ENCODE measurements at regions not wholly inside any gene's neighbourhood (a gene's known extent, or its start where the extent isn't known, plus 50 kb on each side); places are given as distances from the start of the nearest gene placed in this dataset.
"Not testable (repeated sequence)": the region's sequence is repeated elsewhere in the genome, so short reads cannot be mapped to it uniquely, and the experiment has no call there.

DNA sequence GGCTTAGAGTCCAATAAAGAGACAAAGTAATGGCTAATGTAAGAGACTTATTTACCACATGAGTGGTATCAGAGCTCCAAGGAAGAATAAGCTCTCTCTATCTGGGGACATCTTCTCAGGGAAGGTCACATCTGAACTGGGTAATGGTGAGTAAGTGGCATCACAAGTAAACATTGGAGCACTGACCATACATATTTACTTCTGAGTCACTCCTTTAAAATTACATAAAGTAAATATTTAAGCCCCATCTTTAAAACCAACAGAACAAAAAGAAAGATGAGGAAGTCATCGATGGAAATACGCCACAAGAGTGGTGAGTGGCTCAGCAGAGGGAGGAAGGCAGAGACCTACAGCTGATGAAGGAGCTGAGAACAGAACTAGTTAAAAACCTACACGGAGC lies 159.9 kb downstream of the DUSP6 start:
- no peak overlapping the region for H3K4me3 ChIP-seq (ENCODE audit: low read depth, low read length)
- H3K27ac Mint-ChIP-seq (ENCODE audit: unreplicated experiment), result no peak overlapping the region
- peaks cover 5% of the 10 kb centered on the region for H3K4me1 Mint-ChIP-seq (ENCODE audit: low read depth, unreplicated experiment)
- peaks cover 13% of the 10 kb centered on the region for H3K9me3 ChIP-seq
- ChIA-PET CTCF (interaction anchor here (0.6 kb wide), 1 partner anchor 154 kb away, joined by 3 read pairs; no protein-coding TSS in a partner anchor), POLR2A (no interaction called here)
- no peaks in the 10 kb centered on the region for H3K4me1 ChIP-seq
- no peak for DNase-seq
- peaks cover 17% of the 10 kb centered on the region for H3K9me3 Mint-ChIP-seq (ENCODE audit: unreplicated experiment)
- no peaks in the 10 kb centered on the region for H3K36me3 Mint-ChIP-seq (ENCODE audit: insufficient read depth, unreplicated experiment)
- intact Hi-C loops (cut with micrococcal nuclease; ENCODE audit: unreplicated experiment), result no loop called here
- BruUV-seq (replicated peaks), result no TSS peak
- no peaks in the 10 kb centered on the region for H3K27me3 Mint-ChIP-seq (ENCODE audit: insufficient read depth, unreplicated experiment)
- H3K36me3 ChIP-seq (ENCODE audit: control insufficient read depth, insufficient read depth, low read length), result no peaks in the 10 kb centered on the region
- H3K27me3 ChIP-seq (replicated peaks; ENCODE audit: control insufficient read depth, insufficient read depth, low read length), result no peaks in the 10 kb centered on the region
- no peak overlapping the region for H3K4me3 Mint-ChIP-seq (ENCODE audit: unreplicated experiment)
- no peak for TF ChIP-seq CTCF (IDR thresholded peaks at IDR 0.05; ENCODE audit: insufficient read depth in 1 of 2, low read depth in 1 of 2, low read length in 1 of 2, severe bottlenecking in 1 of 2, unreplicated experiment in 1 of 2)

DNA sequence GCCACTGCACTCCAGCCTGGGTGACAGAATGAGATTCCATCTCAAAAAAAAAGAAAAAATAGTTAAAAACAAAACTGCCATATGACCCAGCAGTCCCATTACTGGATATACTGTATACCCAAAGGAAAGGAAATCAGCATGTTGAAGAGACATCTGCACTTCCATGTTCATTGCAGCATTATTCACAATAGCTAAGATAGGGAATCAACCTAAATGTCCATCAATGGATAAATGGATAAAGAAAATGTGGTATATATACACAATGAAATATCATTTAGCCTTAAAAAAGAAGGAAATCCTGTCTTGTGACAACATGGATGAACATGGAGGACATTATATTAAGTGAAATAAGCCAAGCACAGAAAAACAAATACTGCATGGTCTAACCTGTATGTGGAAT lies 160.7 kb downstream of the DUSP6 start:
- H3K27ac Mint-ChIP-seq (ENCODE audit: unreplicated experiment); CTCF ChIA-PET; BruUV-seq (replicated peaks); H3K4me3 ChIP-seq (ENCODE audit: low read depth, low read length); H3K27me3 Mint-ChIP-seq (ENCODE audit: insufficient read depth, unreplicated experiment); H3K36me3 Mint-ChIP-seq (ENCODE audit: insufficient read depth, unreplicated experiment); DNase-seq; H3K4me1 Mint-ChIP-seq (ENCODE audit: low read depth, unreplicated experiment); H3K27me3 ChIP-seq (replicated peaks; ENCODE audit: control insufficient read depth, insufficient read depth, low read length); H3K4me3 Mint-ChIP-seq (ENCODE audit: unreplicated experiment); intact Hi-C loops (cut with micrococcal nuclease; ENCODE audit: unreplicated experiment); POLR2A ChIA-PET; H3K4me1 ChIP-seq; H3K36me3 ChIP-seq (ENCODE audit: control insufficient read depth, insufficient read depth, low read length): not testable (repeated sequence)
- peaks cover 20% of the 10 kb centered on the region for H3K9me3 Mint-ChIP-seq (ENCODE audit: unreplicated experiment)
- peaks cover 13% of the 10 kb centered on the region for H3K9me3 ChIP-seq

GRCh38 chr12:89189448-89189847 lies 162.9 kb downstream of the DUSP6 start:
- intact Hi-C loops (cut with micrococcal nuclease; ENCODE audit: unreplicated experiment), result no loop called here
- peaks cover 20% of the 10 kb centered on the region for H3K9me3 Mint-ChIP-seq (ENCODE audit: unreplicated experiment)
- DNase-seq, result no peak
- no peak overlapping the region for H3K27ac Mint-ChIP-seq (ENCODE audit: unreplicated experiment)
- POLR2A ChIA-PET, result no interaction called here
- Histone ChIP-seq H3K4me1 (no peaks in the 10 kb centered on the region), H3K4me3 (ENCODE audit: low read depth, low read length) (no peak overlapping the region), H3K9me3 (peaks cover 13% of the 10 kb centered on the region), H3K27me3 (replicated peaks; ENCODE audit: control insufficient read depth, insufficient read depth, low read length) (no peaks in the 10 kb centered on the region), H3K36me3 (ENCODE audit: control insufficient read depth, insufficient read depth, low read length) (no peaks in the 10 kb centered on the region)
- H3K36me3 Mint-ChIP-seq (ENCODE audit: insufficient read depth, unreplicated experiment), result no peaks in the 10 kb centered on the region
- no peak for TF ChIP-seq CTCF (IDR thresholded peaks at IDR 0.05; ENCODE audit: insufficient read depth in 1 of 2, low read depth in 1 of 2, low read length in 1 of 2, severe bottlenecking in 1 of 2, unreplicated experiment in 1 of 2)
- CTCF ChIA-PET, result no interaction called here
- no peaks in the 10 kb centered on the region for H3K27me3 Mint-ChIP-seq (ENCODE audit: insufficient read depth, unreplicated experiment)
- H3K4me3 Mint-ChIP-seq (ENCODE audit: unreplicated experiment), result no peak overlapping the region
- no TSS peak for BruUV-seq (replicated peaks)
- H3K4me1 Mint-ChIP-seq (ENCODE audit: low read depth, unreplicated experiment), result peaks cover 5% of the 10 kb centered on the region

DNA sequence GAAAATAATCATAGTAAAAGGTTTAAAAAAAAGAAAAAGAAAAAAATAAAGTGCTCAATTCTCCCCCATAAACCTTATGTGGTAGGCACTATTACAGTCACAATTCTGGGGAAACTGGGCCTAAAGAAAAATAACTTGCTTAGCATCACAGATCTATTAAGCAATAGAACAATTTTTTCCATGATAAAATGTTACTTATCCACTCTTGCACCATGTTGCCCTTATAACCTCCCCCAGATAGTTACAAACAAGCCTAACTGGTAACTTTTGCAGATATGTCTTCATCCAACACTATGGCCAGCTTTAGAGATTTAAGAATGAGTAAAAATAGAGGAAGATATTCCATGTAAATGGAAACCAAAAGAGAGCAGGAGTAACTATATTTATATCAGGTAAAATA lies 164.8 kb downstream of the DUSP6 start:
- ChIA-PET POLR2A (no interaction called here), CTCF (no interaction called here)
- peaks cover 13% of the 10 kb centered on the region for H3K9me3 ChIP-seq
- Mint-ChIP-seq H3K4me3 (ENCODE audit: unreplicated experiment) (no peak overlapping the region), H3K27me3 (ENCODE audit: insufficient read depth, unreplicated experiment) (no peaks in the 10 kb centered on the region), H3K4me1 (ENCODE audit: low read depth, unreplicated experiment) (peaks cover 5% of the 10 kb centered on the region), H3K27ac (ENCODE audit: unreplicated experiment) (no peak overlapping the region), H3K9me3 (ENCODE audit: unreplicated experiment) (peaks cover 20% of the 10 kb centered on the region), H3K36me3 (ENCODE audit: insufficient read depth, unreplicated experiment) (no peaks in the 10 kb centered on the region)
- no peak overlapping the region for H3K4me3 ChIP-seq (ENCODE audit: low read depth, low read length)
- H3K36me3 ChIP-seq (ENCODE audit: control insufficient read depth, insufficient read depth, low read length), result no peaks in the 10 kb centered on the region
- no TSS peak for BruUV-seq (replicated peaks)
- TF ChIP-seq CTCF (IDR thresholded peaks at IDR 0.05; ENCODE audit: insufficient read depth in 1 of 2, low read depth in 1 of 2, low read length in 1 of 2, severe bottlenecking in 1 of 2, unreplicated experiment in 1 of 2), result no peak
- no peaks in the 10 kb centered on the region for H3K27me3 ChIP-seq (replicated peaks; ENCODE audit: control insufficient read depth, insufficient read depth, low read length)
- H3K4me1 ChIP-seq, result no peaks in the 10 kb centered on the region
- intact Hi-C loops (cut with micrococcal nuclease; ENCODE audit: unreplicated experiment), result no loop called here
- DNase-seq, result no peak

Measured in Caco-2 (cell line).